Omental fat pad (tissue), 3 donors: ENCODE measurements at regions not wholly inside any gene's neighbourhood (a gene's known extent, or its start where the extent isn't known, plus 50 kb on each side); places are given as distances from the start of the nearest gene placed in this dataset.

Experiments used
- ATAC-seq: fragments of 150-250 bp; one replicate; pipeline ENCODE4 v1.9.1; 2016; ENCODE audit warnings: mild to moderate bottlenecking, moderate library complexity; ENCODE audit not compliant: low FRiP score
- DNase-seq: peaks from one replicate; pipeline ENCODE4 v3.0.0-alpha.2; 2019; ENCODE audit warnings: low spot score
- TF ChIP-seq, protein P1 (sequence below), 3 donors: fragments of 450-650 bp; IDR thresholded peaks; one replicate each; pipeline ENCODE4 v1.5.1; 2016 to 2017; ENCODE audit warnings: antibody characterized with exemption in 3 of 3, mild to moderate bottlenecking in 3 of 3, moderate library complexity in 2 of 3

DNA sequence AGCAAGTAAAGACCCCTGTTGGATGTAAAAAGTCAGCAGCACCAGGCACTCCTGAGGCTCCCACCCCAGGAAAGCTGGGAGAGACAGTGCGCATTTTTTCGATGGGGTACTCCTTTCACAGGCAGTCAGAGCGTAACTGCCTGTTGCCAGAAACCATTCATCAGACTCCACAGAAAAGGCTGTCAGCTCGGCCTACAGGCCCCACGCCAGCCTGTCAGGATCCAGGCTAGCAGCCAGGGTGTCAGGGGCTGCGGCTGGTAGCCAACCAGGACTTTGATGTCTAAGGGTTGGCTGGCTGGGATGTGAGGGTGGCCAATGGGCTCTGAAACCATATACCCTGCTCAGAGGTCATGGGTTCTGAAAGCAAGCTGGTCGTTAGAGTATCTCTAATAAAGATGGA lies 164.5 kb downstream of the WNT5A start:
- TF ChIP-seq, protein P1, sequence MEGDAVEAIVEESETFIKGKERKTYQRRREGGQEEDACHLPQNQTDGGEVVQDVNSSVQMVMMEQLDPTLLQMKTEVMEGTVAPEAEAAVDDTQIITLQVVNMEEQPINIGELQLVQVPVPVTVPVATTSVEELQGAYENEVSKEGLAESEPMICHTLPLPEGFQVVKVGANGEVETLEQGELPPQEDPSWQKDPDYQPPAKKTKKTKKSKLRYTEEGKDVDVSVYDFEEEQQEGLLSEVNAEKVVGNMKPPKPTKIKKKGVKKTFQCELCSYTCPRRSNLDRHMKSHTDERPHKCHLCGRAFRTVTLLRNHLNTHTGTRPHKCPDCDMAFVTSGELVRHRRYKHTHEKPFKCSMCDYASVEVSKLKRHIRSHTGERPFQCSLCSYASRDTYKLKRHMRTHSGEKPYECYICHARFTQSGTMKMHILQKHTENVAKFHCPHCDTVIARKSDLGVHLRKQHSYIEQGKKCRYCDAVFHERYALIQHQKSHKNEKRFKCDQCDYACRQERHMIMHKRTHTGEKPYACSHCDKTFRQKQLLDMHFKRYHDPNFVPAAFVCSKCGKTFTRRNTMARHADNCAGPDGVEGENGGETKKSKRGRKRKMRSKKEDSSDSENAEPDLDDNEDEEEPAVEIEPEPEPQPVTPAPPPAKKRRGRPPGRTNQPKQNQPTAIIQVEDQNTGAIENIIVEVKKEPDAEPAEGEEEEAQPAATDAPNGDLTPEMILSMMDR (IDR thresholded peaks at IDR 0.05), result no peak
- no peak for DNase-seq
- ATAC-seq, result peak; percentile 84

DNA sequence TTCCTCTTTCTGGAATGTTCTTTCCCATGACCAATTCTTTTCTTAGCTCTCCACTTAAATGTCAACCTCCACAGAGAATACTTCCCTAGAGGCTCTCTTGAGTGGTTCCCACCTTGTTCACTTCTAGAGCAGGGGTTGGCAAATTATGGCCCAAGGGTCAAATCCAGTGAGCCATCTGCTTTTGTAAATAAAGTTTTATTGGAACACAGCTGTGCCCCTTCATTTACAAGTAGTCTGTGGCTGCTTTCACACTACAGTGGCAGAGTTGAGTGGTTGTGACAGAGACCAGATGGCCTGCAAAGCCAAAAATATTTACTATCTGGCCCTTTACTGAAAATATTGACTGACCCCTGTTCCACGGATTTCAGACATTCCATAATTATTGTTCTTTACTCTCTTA lies 166.2 kb downstream of the WNT5A start:
- no peak for DNase-seq
- no peak for ATAC-seq
- TF ChIP-seq, protein P1 (IDR thresholded peaks at IDR 0.05), result no peak

DNA sequence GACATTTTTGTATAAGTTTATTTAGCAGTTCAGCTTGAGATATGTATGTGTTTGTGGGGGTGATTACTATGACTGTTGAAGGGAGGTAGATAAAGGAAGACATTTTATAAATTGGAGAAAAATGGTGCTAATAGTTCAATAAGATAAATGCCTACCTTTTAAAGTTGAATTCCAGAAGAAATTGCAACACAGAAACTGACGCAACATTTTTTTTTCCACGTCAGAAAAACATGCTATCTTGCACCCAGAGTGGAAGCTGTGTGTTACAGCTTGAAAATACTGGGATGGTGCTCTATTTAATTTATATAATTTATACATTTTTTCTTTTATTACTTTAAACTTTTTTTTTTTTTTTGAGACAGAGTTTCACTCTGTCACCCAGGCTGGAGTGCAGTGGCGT lies 171.7 kb downstream of the WNT5A start:
- peak; percentile 25 for ATAC-seq
- TF ChIP-seq, protein P1 (IDR thresholded peaks at IDR 0.05), result no peak
- no peak for DNase-seq

DNA sequence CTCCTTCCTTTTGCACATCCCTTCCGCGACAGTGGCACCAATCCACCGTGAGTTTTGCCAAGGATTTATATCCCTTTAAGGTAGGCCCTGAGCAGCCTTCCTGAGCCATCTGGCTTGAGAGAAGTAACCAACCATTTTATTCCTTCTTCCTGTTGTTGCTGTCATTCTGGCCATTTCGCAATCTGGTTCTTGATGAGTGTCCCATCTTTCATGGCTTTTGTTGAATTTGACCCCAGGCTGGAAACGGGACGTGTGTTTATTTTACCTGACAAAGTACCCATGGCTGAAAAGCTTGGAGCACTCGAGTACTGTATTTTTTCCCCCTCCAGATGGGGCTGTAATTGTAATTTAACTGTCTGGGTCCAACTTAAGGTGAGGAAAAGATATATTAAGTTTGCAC lies 173.4 kb downstream of the WNT5A start:
- TF ChIP-seq, protein P1 (IDR thresholded peaks at IDR 0.05), result no peak
- ATAC-seq (no peak), DNase-seq (no peak)

DNA sequence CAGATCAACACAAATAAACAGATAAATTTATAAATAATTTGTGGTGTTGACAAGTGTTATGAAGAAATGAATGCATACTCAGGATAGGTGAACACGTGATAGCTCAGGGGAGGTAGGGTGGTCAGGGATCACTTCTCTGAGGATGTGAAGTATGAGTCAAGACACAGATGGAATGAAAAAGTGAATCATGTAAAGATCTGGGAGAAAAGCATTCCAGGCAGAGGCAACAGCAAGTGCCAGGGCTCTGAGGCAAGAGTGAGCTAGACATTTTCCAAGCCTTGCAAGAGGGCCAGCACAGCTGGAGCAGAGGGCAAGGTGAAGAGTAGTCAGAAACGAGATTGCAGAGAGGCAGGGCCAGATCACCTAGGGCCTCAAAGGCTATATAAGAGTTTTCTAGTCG lies 177.8 kb downstream of the WNT5A start:
- DNase-seq, result no peak
- TF ChIP-seq, protein P1 (IDR thresholded peaks at IDR 0.05), result no peak
- ATAC-seq, result peak; percentile 30

DNA sequence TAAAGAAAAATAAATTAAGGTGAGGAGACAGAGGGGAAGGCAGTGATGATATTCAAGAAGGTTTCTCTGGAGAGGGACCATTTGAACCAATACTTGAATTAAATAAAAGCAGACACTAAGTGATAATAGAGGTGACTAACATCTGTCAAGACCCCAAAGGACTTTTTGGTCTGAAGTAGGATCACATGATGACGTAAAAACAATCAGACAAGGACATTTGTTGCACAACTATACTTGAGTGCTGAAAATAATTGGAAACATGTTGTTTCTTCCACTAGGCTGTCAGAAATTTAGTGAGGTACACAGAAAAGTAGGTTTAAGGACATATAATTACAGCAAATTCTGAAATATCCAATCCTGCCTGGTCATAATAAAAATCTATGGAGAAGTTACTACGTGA lies 179.5 kb downstream of the WNT5A start:
- no peak for ATAC-seq

More for the DNA sequence above, 179.5 kb downstream of the WNT5A start:
- DNase-seq, result no peak
- TF ChIP-seq, protein P1 (IDR thresholded peaks at IDR 0.05), result no peak
